Parathyroid adenoma (tissue), 2 donors: ENCODE measurements at regions not wholly inside any gene's neighbourhood (a gene's known extent, or its start where the extent isn't known, plus 50 kb on each side); places are given as distances from the start of the nearest gene placed in this dataset.

Experiments
- H2AFZ ChIP-seq: fragments of 300-600 bp; sonication (generic); one replicate; pipeline ENCODE4 v1.7.0; 2017; ENCODE audit warnings: antibody characterized with exemption, mild to moderate bottlenecking
- H3K27ac ChIP-seq: fragments of 300-600 bp; sonication (generic); one replicate; pipeline ENCODE4 v1.7.0; 2017
- H3K27me3 ChIP-seq: fragments of 300-600 bp; sonication (generic); one replicate; pipeline ENCODE4 v1.7.0; 2017; ENCODE audit warnings: low read length; ENCODE audit not compliant: control insufficient read depth, insufficient read depth
- H3K36me3 ChIP-seq: fragments of 300-600 bp; sonication (generic); one replicate; pipeline ENCODE4 v1.7.0; 2017; ENCODE audit warnings: low read length; ENCODE audit not compliant: control insufficient read depth, insufficient read depth
- H3K4me1 ChIP-seq: fragments of 300-600 bp; sonication (generic); one replicate; pipeline ENCODE4 v1.7.0; 2017; ENCODE audit warnings: control low read depth
- H3K4me2 ChIP-seq: fragments of 300-600 bp; sonication (generic); one replicate; pipeline ENCODE4 v1.7.0; 2017; ENCODE audit warnings: low read length
- H3K4me3 ChIP-seq: fragments of 300-600 bp; sonication (generic); one replicate; pipeline ENCODE4 v1.7.0; 2017; ENCODE audit warnings: low read depth, low read length
- H3K79me2 ChIP-seq: fragments of 300-600 bp; sonication (generic); one replicate; pipeline ENCODE4 v1.7.0; 2017; ENCODE audit warnings: control low read depth
- H3K9ac ChIP-seq: fragments of 300-600 bp; sonication (generic); one replicate; pipeline ENCODE4 v1.7.0; 2017; ENCODE audit warnings: mild to moderate bottlenecking
- H3K9me3 ChIP-seq: fragments of 300-600 bp; sonication (generic); one replicate; pipeline ENCODE4 v1.7.0; 2017; ENCODE audit warnings: low read length; ENCODE audit not compliant: control insufficient read depth
- CTCF ChIP-seq: fragments of 300-600 bp; sonication (generic); IDR thresholded peaks from one replicate; pipeline ENCODE4 v1.7.0; 2017; ENCODE audit warnings: antibody characterized with exemption, mild to moderate bottlenecking
- donor health status: primary hyperparathyroidism.

- no peak overlapping the region for H3K4me2 ChIP-seq
- no peak overlapping the region for H3K9ac ChIP-seq
- H3K27ac ChIP-seq, result no peak overlapping the region
- no peak overlapping the region for H2AFZ ChIP-seq
- TF ChIP-seq CTCF, result no peak
- H3K4me3 ChIP-seq, result no peak overlapping the region
- no peaks in the 10 kb centered on the region for H3K36me3 ChIP-seq
- no peaks in the 10 kb centered on the region for H3K79me2 ChIP-seq
- H3K4me1 ChIP-seq, result no peaks in the 10 kb centered on the region
- no peaks in the 10 kb centered on the region for H3K9me3 ChIP-seq
- no peaks in the 10 kb centered on the region for H3K27me3 ChIP-seq
These were observed 656.3 kb downstream of the ZNF385D start for GRCh38 chr3:21094686-21095085.

GRCh38 chr3:21073561-21073960 lies 677.4 kb downstream of the ZNF385D start:
- no peaks in the 10 kb centered on the region for H3K79me2 ChIP-seq
- no peaks in the 10 kb centered on the region for H3K27me3 ChIP-seq
- no peak for TF ChIP-seq CTCF

GRCh38 chr3:21067031-21067813 lies 683.8 kb downstream of the ZNF385D start:
- Histone ChIP-seq H3K27me3 (no peaks in the 10 kb centered on the region), H3K4me1 (no peaks in the 10 kb centered on the region), H3K4me3 (no peak overlapping the region), H3K79me2 (no peaks in the 10 kb centered on the region), H3K9ac (no peak overlapping the region), H3K4me2 (no peak overlapping the region), H3K27ac (no peak overlapping the region), H3K36me3 (no peaks in the 10 kb centered on the region), H3K9me3 (no peaks in the 10 kb centered on the region), H2AFZ (no peak overlapping the region)
- no peak for TF ChIP-seq CTCF

More at GRCh38 chr3:21073561-21073960, 677.4 kb downstream of the ZNF385D start:
- Histone ChIP-seq H3K4me1 (no peaks in the 10 kb centered on the region), H3K36me3 (no peaks in the 10 kb centered on the region), H3K9me3 (no peaks in the 10 kb centered on the region), H3K9ac (no peak overlapping the region), H2AFZ (no peak overlapping the region), H3K4me3 (no peak overlapping the region), H3K4me2 (no peak overlapping the region), H3K27ac (no peak overlapping the region)

- Histone ChIP-seq H2AFZ (no peak overlapping the region), H3K9ac (no peak overlapping the region), H3K9me3 (no peaks in the 10 kb centered on the region), H3K79me2 (no peaks in the 10 kb centered on the region), H3K4me3 (no peak overlapping the region), H3K36me3 (no peaks in the 10 kb centered on the region), H3K4me2 (no peak overlapping the region), H3K27ac (no peak overlapping the region), H3K27me3 (no peaks in the 10 kb centered on the region), H3K4me1 (no peaks in the 10 kb centered on the region)
- no peak for TF ChIP-seq CTCF
These were observed 688.1 kb downstream of the ZNF385D start for GRCh38 chr3:21062831-21063294.

- H3K4me1 ChIP-seq, result no peaks in the 10 kb centered on the region
- no peak overlapping the region for H3K4me2 ChIP-seq
- no peak overlapping the region for H2AFZ ChIP-seq
- no peaks in the 10 kb centered on the region for H3K79me2 ChIP-seq
- H3K9me3 ChIP-seq, result peaks cover 3% of the 10 kb centered on the region
- H3K27ac ChIP-seq, result no peak overlapping the region
- TF ChIP-seq CTCF, result no peak
- H3K36me3 ChIP-seq, result no peaks in the 10 kb centered on the region
- no peak overlapping the region for H3K9ac ChIP-seq
- H3K4me3 ChIP-seq, result no peak overlapping the region
- H3K27me3 ChIP-seq, result no peaks in the 10 kb centered on the region
These were observed 691.6 kb downstream of the ZNF385D start for GRCh38 chr3:21059404-21059803.
